Posterior cingulate gyrus (tissue), 11 donors: ENCODE measurements at regions not wholly inside any gene's neighbourhood (a gene's known extent, or its start where the extent isn't known, plus 50 kb on each side); places are given as distances from the start of the nearest gene placed in this dataset.

Source experiments
- DNase-seq, 10 donors: peaks; one replicate each; pipeline versions ENCODE4 v3.0.0 to v3.0.0-alpha.2; 2020 to 2021; ENCODE audit warnings: mixed read lengths in 3 of 10
- intact Hi-C: fragments of 100-400 bp; cut with DNase I; formaldehyde crosslinking; loops from one replicate; pipeline ENCODE4 v1.15.1; 2023

DNA sequence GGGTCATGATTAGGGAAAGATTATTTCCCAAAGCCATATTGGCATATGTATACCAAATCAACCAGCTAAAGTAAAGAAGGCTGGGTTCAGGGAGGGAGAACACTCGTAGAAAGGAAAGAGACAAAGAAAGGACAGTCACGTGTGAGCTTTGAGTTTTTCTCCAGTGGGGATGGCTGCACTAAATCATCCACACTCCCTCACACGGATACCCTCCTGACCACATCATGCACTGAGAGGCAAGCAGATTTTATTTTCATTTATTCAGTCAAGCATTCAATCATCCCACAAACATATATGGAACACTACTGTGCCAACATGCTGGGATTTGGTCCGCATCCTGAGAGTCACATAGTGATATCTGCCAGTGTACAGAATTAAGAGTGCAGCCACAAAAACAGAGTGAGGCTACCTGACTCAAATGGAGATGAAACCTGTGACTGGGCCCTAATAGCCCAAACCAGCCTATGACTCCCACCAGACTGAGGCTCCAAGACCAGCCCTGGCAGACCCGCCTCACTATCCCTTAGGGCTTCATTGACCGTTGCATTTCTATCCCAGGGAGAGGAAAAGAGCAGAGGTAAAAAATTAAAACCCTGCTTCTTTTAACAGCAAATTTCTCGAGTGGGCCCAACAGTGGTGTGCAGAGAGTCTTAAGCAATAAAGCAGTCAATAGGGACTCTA lies 155.9 kb downstream of the BARHL2 start:
- intact Hi-C loops: no loop called here
- no peak for DNase-seq

- intact Hi-C loops: no loop called here
Observed at GRCh38 chr1:90558754-90559378, 158.2 kb downstream of the BARHL2 start.

GRCh38 chr1:90558126-90558525 lies 159.0 kb downstream of the BARHL2 start:
- intact Hi-C loops: no loop called here
- no peak for DNase-seq

More at GRCh38 chr1:90558754-90559378, 158.2 kb downstream of the BARHL2 start:
- no peak for DNase-seq

DNA sequence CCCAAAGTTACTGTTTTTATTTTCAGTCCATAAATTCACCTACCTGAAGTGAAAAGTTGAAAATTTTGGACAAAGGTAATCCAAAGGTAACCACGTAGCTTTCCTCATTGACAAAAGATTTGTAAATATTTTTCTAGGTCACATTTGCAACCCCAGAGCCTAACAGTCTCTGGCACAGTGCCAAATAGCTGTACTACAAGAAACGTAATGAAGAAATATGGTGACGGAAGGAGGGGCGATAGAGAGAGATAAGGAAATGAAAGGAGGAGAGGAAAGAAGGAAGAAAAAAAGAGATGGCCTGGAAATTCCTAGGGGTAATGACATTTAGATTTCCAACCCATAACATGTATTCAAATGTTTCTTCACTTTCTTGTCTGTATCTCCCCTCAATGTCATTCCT lies 159.4 kb downstream of the BARHL2 start:
- no peak for DNase-seq
- intact Hi-C loops: no loop called here

DNA sequence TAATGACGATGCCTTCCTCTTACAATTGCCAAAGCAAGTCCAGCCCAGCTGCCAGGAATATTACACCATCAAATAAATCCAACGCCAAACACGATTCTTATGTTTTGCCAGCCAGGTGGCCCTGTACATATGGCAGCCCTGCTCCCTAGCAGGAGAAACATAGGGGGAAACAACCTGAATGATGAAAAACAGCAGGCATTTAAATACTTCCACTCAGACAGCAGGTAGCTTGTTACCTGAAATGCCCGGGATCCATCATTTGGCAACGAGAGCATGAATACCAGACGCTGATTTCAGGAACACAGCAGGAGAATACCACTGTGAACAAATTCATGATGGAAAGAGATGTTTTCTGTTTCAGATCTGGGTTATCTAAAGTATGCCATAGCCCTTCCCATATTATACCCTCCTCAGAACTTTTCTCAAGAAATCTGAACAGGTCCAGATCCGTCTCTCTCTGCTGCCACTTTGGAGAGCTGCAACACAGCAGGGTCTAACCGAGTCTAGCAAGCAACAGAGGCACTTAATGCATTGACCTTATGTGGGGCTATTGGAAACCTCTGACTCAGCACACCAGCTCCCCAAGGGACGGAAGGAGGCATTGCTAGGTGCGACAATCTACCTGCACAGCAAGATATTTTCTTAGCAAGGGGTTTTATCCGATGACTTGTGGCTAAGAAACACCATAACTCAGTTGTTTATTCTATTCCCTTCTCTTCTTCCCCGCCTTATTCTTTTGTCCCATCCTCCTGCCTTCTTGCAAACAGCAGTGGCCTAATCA lies 166.3 kb downstream of the BARHL2 start:
- intact Hi-C loops: no loop called here
- DNase-seq: no peak

DNA sequence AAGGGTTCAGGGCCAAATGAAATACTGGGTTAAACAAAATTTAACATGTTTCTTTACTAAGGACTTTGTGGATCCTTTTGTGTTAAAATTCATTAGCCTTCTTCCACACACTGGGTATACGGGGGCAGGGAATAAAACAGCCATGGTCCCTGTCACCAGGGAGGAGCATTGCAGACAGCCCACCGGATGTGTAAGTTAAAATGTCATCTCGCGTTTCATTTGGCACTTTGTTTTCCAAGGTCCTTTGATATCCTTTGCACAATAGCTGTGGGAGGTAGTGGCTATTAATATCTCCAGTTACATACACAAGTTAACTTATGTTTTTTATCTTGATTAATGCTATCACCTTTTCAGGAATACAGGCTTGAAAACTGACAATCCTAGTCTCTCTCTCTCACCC lies 172.7 kb downstream of the BARHL2 start:
- intact Hi-C loops: no loop called here
- no peak for DNase-seq

DNA sequence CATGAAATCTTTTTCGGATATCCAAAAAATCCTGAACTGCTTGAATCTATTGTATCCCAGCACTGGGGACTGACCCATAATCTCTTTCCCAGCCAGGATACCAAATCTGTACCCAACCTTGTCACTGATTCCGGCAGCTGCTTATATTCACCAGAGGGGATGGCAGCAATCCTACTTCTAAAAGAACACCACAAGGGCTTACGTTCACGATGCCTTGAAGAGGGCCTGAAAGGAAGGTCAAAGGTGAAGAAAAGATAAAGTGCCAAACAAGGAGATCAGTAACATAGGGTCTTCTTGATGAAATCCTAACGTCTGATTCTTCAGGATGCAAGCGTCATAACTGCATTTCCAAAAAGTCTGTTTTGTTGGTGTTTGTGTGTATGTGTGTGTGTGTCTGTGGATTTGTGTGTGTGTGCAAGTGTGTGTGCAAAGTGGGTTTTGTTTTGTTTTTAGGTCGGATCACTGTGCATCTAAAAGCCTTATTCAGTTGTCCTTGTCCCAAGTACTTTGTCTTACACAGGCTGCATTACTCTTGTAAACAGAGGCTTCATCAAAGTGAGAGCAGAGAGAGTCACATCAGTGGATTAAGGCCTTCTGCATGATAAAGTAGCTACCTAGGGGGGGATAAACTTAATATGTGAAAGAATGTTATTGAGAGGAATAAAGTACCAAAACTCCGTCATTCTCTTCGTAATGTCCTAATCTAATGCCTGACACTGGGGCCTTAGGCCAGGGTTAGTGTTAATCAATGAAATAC lies 179.3 kb downstream of the BARHL2 start:
- DNase-seq: no peak
- intact Hi-C loops: no loop called here

DNA sequence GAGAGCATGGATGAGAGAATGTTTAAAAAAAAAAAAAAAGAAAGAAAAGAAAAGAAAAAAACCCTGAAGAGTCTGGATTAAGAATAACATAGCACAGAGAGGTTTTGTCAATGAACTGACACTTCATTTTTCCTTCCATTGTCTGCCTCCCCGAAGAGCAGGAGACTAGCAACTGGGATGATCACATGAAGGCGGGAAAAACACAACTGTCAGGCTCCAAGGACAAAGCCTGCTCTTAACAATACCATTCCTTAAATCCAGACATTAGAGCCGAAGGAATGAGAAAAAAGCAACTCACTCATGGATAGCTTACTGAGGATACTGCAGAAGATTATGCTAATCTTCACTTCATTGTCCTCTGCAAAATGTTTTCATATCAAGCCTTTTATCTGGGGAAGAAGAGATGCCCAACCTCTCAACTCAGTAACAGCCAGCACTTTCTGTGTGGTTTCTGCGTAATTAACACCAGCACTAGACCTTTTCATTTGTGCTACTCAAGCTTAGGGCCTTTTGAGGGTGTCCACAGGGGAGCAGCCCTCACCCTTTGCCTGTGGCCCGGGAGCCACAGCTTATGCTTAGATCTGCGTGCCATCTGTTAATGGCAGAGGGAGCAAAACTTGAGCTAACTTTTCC lies 182.3 kb downstream of the BARHL2 start:
- intact Hi-C loops: no loop called here
- no peak for DNase-seq

DNA sequence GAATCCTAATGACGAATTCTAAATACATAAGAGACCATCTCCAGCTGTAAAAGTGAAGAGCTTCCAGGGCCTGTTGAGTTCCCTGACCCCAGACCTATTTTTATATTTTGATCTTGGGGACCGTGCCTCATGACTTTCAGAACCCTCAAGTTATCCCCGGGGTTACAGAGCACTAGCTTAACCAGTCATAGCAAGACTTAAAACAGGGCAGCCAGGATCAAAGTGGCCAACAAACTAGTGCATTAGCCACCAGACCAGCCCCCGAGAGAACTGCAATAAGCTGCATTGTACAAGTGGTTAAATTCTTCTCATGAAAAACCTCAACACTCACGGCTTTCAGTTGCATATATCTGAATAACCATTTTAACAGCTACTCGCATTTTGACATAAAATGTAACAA lies 183.0 kb downstream of the BARHL2 start:
- no peak for DNase-seq
- intact Hi-C loops: no loop called here

- intact Hi-C loops: no loop called here
Observed at GRCh38 chr1:90526954-90527353, 190.1 kb downstream of the BARHL2 start.

GRCh38 chr1:90522432-90522831 lies 194.7 kb downstream of the BARHL2 start:
- intact Hi-C loops: no loop called here

More at GRCh38 chr1:90526954-90527353, 190.1 kb downstream of the BARHL2 start:
- DNase-seq: no peak

DNA sequence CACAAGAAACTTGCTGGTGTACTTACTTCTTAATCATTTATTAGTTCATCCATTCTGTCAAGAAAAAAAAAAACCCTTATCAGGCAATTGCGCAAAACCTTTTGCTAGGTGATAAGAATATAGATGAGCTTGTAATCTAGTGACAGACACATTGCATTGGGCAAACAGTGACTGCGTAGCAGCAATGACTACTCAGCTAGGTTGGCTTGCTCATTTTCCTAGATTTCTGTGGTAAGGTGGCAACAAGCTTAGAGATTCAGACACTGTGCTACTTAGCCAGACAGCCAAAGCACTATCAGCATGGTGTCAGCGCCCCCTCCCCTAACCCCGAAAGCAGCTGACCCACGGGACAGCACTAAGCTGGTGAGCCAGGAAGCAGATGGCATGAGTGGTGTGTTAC lies 203.1 kb downstream of the BARHL2 start:
- intact Hi-C loops: no loop called here
- DNase-seq: no peak

More at GRCh38 chr1:90522432-90522831, 194.7 kb downstream of the BARHL2 start:
- DNase-seq: no peak

DNA sequence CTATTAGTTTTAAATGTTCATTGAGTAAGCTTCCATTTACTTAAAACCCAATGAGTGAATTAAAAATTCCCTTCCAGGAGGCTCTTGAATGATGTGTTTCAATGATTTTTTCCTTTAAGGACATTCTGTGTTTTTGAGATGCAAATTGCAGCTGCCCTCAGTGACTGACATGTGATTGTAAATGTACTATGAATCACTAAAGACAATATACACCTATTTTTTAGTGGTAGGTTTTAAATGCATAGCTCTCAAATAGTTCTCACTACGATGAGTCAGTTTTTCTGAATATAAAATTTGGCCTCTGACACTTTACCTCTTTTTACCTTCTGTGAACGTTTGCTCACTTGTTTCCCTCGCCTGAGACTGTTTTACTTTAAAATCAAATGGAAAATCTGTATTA lies 204.7 kb downstream of the BARHL2 start:
- no peak for DNase-seq
- intact Hi-C loops: no loop called here

- intact Hi-C loops: no loop called here
- DNase-seq: no peak
Observed at GRCh38 chr1:90510143-90510542, 207.0 kb downstream of the BARHL2 start.

- intact Hi-C loops: no loop called here
- no peak for DNase-seq
Observed at GRCh38 chr1:90509225-90510048, 207.7 kb downstream of the BARHL2 start.

GRCh38 chr1:90508376-90509167 lies 208.5 kb downstream of the BARHL2 start:
- intact Hi-C loops: no loop called here
- DNase-seq: no peak

- DNase-seq: no peak
- intact Hi-C loops: no loop called here
Observed at GRCh38 chr1:90507173-90507572, 209.9 kb downstream of the BARHL2 start.

DNA sequence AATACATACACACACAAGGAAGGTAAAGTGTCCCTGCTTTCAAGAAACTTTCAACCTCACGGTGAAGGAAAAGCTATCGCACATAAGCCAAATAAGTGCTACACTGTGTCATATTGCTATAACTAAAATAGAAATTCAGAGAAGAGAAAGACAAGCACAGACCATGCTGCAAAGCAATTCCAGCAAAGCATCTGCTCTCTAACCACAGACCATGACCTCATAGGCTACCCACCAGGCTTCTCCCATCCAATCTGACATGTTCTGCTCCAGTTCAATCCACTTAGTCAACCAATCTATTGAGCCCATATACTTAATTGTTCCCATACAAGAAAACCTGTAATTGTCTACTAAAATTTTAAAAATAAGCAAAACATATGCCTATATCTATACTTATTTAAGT lies 211.3 kb downstream of the BARHL2 start:
- no peak for DNase-seq
- intact Hi-C loops: no loop called here

DNA sequence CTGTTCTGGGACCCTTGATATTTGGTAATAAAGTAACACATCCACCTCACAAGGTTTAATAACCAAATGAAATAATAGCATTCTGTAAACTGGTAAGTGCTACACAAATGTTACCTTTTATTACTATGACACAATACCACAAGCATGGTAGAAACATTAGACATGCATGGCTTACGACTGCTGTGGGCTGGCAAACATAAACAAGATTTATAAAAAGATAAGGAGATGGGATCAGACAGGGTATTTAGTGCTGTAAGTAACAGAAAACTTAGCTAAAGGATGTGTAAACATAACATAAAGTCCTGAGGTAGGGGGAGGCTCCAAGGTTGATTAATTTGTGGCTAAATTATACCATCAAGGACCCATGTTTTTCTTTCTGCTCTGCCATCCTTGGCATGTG lies 212.6 kb downstream of the BARHL2 start:
- DNase-seq: no peak
- intact Hi-C loops: no loop called here
